ENCODE measurements at regions not wholly inside any gene's neighbourhood (a gene's known extent, or its start where the extent isn't known, plus 50 kb on each side); places are given as distances from the start of the nearest gene placed in this dataset.
"Not testable (repeated sequence)": the region's sequence is repeated elsewhere in the genome, so short reads cannot be mapped to it uniquely, and the experiment has no call there.

- ChIA-PET POLR2A (ENCODE audit: unreplicated experiment) (no interaction called here), CTCF (no interaction called here)
- Histone ChIP-seq H3K4me1 (replicated peaks; ENCODE audit: insufficient read depth) (no peaks in the 10 kb centered on the region), H3K36me3 (ENCODE audit: low read depth) (no peaks in the 10 kb centered on the region), H3K27me3 (ENCODE audit: insufficient read depth, low read depth) (peaks cover 44% of the 10 kb centered on the region), H3K79me2 (ENCODE audit: low read depth) (no peaks in the 10 kb centered on the region), H2AFZ (no peak overlapping the region), H3K9me2 (ENCODE audit: insufficient read depth) (no peaks in the 10 kb centered on the region), H3F3A (ENCODE audit: insufficient read depth, low read depth) (no peaks in the 10 kb centered on the region), H3K9me3 (ENCODE audit: insufficient read depth, low read depth) (no peaks in the 10 kb centered on the region), H4K20me1 (ENCODE audit: insufficient read depth) (no peaks in the 10 kb centered on the region), H3K4me2 (no peak overlapping the region), H3K27ac (no peak overlapping the region), H3K4me3 (no peak overlapping the region)
- intact Hi-C loops (cut with micrococcal nuclease; ENCODE audit: unreplicated experiment): no loop called here
- no TSS peak for BruUV-seq (replicated peaks)
- TF ChIP-seq, protein P1, sequence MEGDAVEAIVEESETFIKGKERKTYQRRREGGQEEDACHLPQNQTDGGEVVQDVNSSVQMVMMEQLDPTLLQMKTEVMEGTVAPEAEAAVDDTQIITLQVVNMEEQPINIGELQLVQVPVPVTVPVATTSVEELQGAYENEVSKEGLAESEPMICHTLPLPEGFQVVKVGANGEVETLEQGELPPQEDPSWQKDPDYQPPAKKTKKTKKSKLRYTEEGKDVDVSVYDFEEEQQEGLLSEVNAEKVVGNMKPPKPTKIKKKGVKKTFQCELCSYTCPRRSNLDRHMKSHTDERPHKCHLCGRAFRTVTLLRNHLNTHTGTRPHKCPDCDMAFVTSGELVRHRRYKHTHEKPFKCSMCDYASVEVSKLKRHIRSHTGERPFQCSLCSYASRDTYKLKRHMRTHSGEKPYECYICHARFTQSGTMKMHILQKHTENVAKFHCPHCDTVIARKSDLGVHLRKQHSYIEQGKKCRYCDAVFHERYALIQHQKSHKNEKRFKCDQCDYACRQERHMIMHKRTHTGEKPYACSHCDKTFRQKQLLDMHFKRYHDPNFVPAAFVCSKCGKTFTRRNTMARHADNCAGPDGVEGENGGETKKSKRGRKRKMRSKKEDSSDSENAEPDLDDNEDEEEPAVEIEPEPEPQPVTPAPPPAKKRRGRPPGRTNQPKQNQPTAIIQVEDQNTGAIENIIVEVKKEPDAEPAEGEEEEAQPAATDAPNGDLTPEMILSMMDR (conservative IDR thresholded peaks at IDR 0.05): no peak
- TF ChIP-seq EZH2 (IDR thresholded peaks at IDR 0.05; ENCODE audit: low read depth): no peak
- no peak for DNase-seq
Observed at GRCh38 chr1:2956576-2956975, 64.7 kb upstream of the ACTRT2 start.

- Histone ChIP-seq H4K20me1 (ENCODE audit: insufficient read depth) (no peaks in the 10 kb centered on the region), H3K4me2 (no peak overlapping the region), H3K4me1 (replicated peaks; ENCODE audit: insufficient read depth) (no peaks in the 10 kb centered on the region), H3K4me3 (no peak overlapping the region), H3K9me2 (ENCODE audit: insufficient read depth) (no peaks in the 10 kb centered on the region), H3K36me3 (ENCODE audit: low read depth) (no peaks in the 10 kb centered on the region), H3K27ac (no peak overlapping the region), H2AFZ (no peak overlapping the region), H3K79me2 (ENCODE audit: low read depth) (no peaks in the 10 kb centered on the region), H3F3A (ENCODE audit: insufficient read depth, low read depth) (no peaks in the 10 kb centered on the region), H3K9me3 (ENCODE audit: insufficient read depth, low read depth) (no peaks in the 10 kb centered on the region), H3K27me3 (ENCODE audit: insufficient read depth, low read depth) (peaks cover 44% of the 10 kb centered on the region)
- CTCF ChIA-PET: no interaction called here
- DNase-seq: no peak
- POLR2A ChIA-PET (ENCODE audit: unreplicated experiment): no interaction called here
- no TSS peak for BruUV-seq (replicated peaks)
- TF ChIP-seq, protein P1 (conservative IDR thresholded peaks at IDR 0.05): no peak
- TF ChIP-seq EZH2 (IDR thresholded peaks at IDR 0.05; ENCODE audit: low read depth): no peak
- intact Hi-C loops (cut with micrococcal nuclease; ENCODE audit: unreplicated experiment): no loop called here
Observed at GRCh38 chr1:2957329-2957728, 63.9 kb upstream of the ACTRT2 start.

GRCh38 chr1:2959881-2960280 is 61.4 kb upstream of the ACTRT2 start:
- H3K27me3 ChIP-seq (ENCODE audit: insufficient read depth, low read depth): peaks cover 50% of the 10 kb centered on the region
- H3F3A ChIP-seq (ENCODE audit: insufficient read depth, low read depth); H3K9me3 ChIP-seq (ENCODE audit: insufficient read depth, low read depth); CTCF ChIA-PET; POLR2A ChIA-PET (ENCODE audit: unreplicated experiment); H3K4me1 ChIP-seq (replicated peaks; ENCODE audit: insufficient read depth); H4K20me1 ChIP-seq (ENCODE audit: insufficient read depth); H3K9me2 ChIP-seq (ENCODE audit: insufficient read depth); DNase-seq; H3K36me3 ChIP-seq (ENCODE audit: low read depth); H3K4me2 ChIP-seq; H3K79me2 ChIP-seq (ENCODE audit: low read depth); H3K27ac ChIP-seq; BruUV-seq (replicated peaks); intact Hi-C loops (cut with micrococcal nuclease; ENCODE audit: unreplicated experiment); H2AFZ ChIP-seq; H3K4me3 ChIP-seq: not testable (repeated sequence)

DNA sequence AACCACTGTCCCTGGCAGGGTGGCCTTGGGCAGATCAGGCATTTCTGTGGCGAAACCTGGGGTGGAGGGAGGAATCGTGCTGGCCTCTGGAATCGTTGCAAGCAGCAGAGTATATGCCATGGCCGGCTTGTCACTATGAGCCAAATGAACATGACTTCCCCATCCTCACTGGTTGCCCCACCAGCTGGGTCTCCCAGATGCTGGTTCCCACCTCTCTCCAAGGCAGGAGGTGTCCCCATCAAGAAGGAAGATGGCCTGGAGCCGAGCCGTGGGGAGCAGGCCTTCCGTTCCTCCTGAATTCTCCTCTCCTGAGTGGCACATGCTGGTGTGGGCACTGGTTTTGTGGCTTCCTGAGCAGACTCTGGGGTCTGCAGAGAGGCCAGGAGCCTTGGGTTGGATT is 60.2 kb upstream of the ACTRT2 start:
- DNase-seq: no peak
- no peak overlapping the region for H3K4me3 ChIP-seq
- no peaks in the 10 kb centered on the region for H3F3A ChIP-seq (ENCODE audit: insufficient read depth, low read depth)
- CTCF ChIA-PET: no interaction called here
- no TSS peak for BruUV-seq (replicated peaks)
- peaks cover 62% of the 10 kb centered on the region for H3K27me3 ChIP-seq (ENCODE audit: insufficient read depth, low read depth)
- no peak for TF ChIP-seq EZH2 (IDR thresholded peaks at IDR 0.05; ENCODE audit: low read depth)
- TF ChIP-seq, protein P1 (conservative IDR thresholded peaks at IDR 0.05): no peak
- H3K36me3 ChIP-seq (ENCODE audit: low read depth): no peaks in the 10 kb centered on the region
- H4K20me1 ChIP-seq (ENCODE audit: insufficient read depth): no peaks in the 10 kb centered on the region
- H3K9me3 ChIP-seq (ENCODE audit: insufficient read depth, low read depth): no peaks in the 10 kb centered on the region
- H3K4me1 ChIP-seq (replicated peaks; ENCODE audit: insufficient read depth): no peaks in the 10 kb centered on the region
- intact Hi-C loops (cut with micrococcal nuclease; ENCODE audit: unreplicated experiment): no loop called here
- no peak overlapping the region for H3K4me2 ChIP-seq
- no peak overlapping the region for H3K27ac ChIP-seq
- H2AFZ ChIP-seq: no peak overlapping the region
- POLR2A ChIA-PET (ENCODE audit: unreplicated experiment): no interaction called here
- no peaks in the 10 kb centered on the region for H3K79me2 ChIP-seq (ENCODE audit: low read depth)
- H3K9me2 ChIP-seq (ENCODE audit: insufficient read depth): no peaks in the 10 kb centered on the region

All from PC-9 (cell line).